Smooth muscle cell (in vitro differentiated cells): ENCODE measurements at regions not wholly inside any gene's neighbourhood (a gene's known extent, or its start where the extent isn't known, plus 50 kb on each side); places are given as distances from the start of the nearest gene placed in this dataset.

Experiments
- DNase-seq: peaks from one replicate; lab custom pipeline; 2025; ENCODE audit not compliant: unreplicated experiment; lab: John Stamatoyannopoulos, UW
- H2AFZ ChIP-seq: fragments of 200-600 bp; sonication (generic); 2 replicates; pipeline ENCODE4 v1.6.0; 2016; ENCODE audit warnings: antibody characterized with exemption, low read depth, mild to moderate bottlenecking
- H3F3A ChIP-seq: fragments of 200-600 bp; sonication (generic); 2 replicates; pipeline ENCODE4 v1.6.0; 2017; ENCODE audit warnings: antibody characterized with exemption, low read depth
- H3K27ac ChIP-seq: fragments of 200-600 bp; sonication (generic); 2 replicates; pipeline ENCODE4 v1.5.1; 2016; ENCODE audit warnings: low read depth, mild to moderate bottlenecking
- H3K27me3 ChIP-seq: fragments of 200-600 bp; sonication (generic); 2 replicates; pipeline ENCODE4 v1.6.1; 2016; ENCODE audit warnings: low read depth, mild to moderate bottlenecking
- H3K36me3 ChIP-seq: fragments of 200-600 bp; sonication (generic); 2 replicates; pipeline ENCODE4 v1.5.1; 2016; ENCODE audit warnings: low read depth
- H3K4me1 ChIP-seq: fragments of 200-600 bp; sonication (generic); 2 replicates; pipeline ENCODE4 v1.5.1; 2016; ENCODE audit warnings: low read depth
- H3K4me2 ChIP-seq: fragments of 200-600 bp; sonication (generic); 2 replicates; pipeline ENCODE4 v1.6.0; 2016; ENCODE audit warnings: mild to moderate bottlenecking
- H3K4me3 ChIP-seq: fragments of 200-600 bp; sonication (generic); 2 replicates; pipeline ENCODE4 v1.5.1; 2016; ENCODE audit warnings: mild to moderate bottlenecking
- H3K79me2 ChIP-seq: fragments of 200-600 bp; sonication (generic); 2 replicates; pipeline ENCODE4 v1.6.0; 2016; ENCODE audit warnings: low read depth, mild to moderate bottlenecking
- H3K9ac ChIP-seq: fragments of 200-600 bp; sonication (generic); 2 replicates; pipeline ENCODE4 v1.6.0; 2016; ENCODE audit warnings: low read depth
- H3K9me3 ChIP-seq: fragments of 200-600 bp; sonication (generic); replicated peaks from 2 replicates; pipeline ENCODE4 v1.5.1; 2016; ENCODE audit warnings: low read depth
- H4K20me1 ChIP-seq: fragments of 200-600 bp; sonication (generic); 2 replicates; pipeline ENCODE4 v1.6.0; 2016; ENCODE audit warnings: low read depth
- CTCF ChIP-seq: fragments of 200-600 bp; sonication (generic); IDR thresholded peaks from 2 replicates; pipeline ENCODE4 v1.5.1; 2017; ENCODE audit warnings: borderline replicate concordance, mild to moderate bottlenecking, antibody characterized with exemption; ENCODE audit not compliant: insufficient read depth, poor library complexity, severe bottlenecking
- WGBS: methylation state at CpG from one replicate; pipeline ENCODE4 v1.1.7; 2016; ENCODE audit warnings: low lambda C conversion rate; 5-methylcytosine and 5-hydroxymethylcytosine counted together

- Histone ChIP-seq H3K79me2 (no peaks in the 10 kb centered on the region), H3K4me3 (no peak overlapping the region), H3K4me1 (peaks cover 8% of the 10 kb centered on the region), H3K36me3 (no peaks in the 10 kb centered on the region), H2AFZ (no peak overlapping the region), H3K9ac (no peak overlapping the region), H3F3A (no peaks in the 10 kb centered on the region), H4K20me1 (no peaks in the 10 kb centered on the region), H3K27me3 (no peaks in the 10 kb centered on the region), H3K9me3 (no peaks in the 10 kb centered on the region), H3K4me2 (no peak overlapping the region), H3K27ac (no peak overlapping the region)
- DNase-seq = no peak
- 90% methylated on average over 8 of the region's 8 CpGs for WGBS
- no peak for TF ChIP-seq CTCF
These were observed 75.0 kb upstream of the NEURL1B start for GRCh38 chr5:172565931-172566665.

GRCh38 chr5:172565455-172565854 is 75.6 kb upstream of the NEURL1B start:
- Histone ChIP-seq H3K9ac (no peak overlapping the region), H3K27me3 (no peaks in the 10 kb centered on the region), H3K4me3 (no peak overlapping the region), H3K9me3 (no peaks in the 10 kb centered on the region), H3K27ac (no peak overlapping the region), H3F3A (no peaks in the 10 kb centered on the region), H2AFZ (no peak overlapping the region), H3K36me3 (no peaks in the 10 kb centered on the region), H3K79me2 (no peaks in the 10 kb centered on the region), H3K4me2 (no peak overlapping the region), H4K20me1 (no peaks in the 10 kb centered on the region), H3K4me1 (peaks cover 6% of the 10 kb centered on the region)
- no peak for TF ChIP-seq CTCF
- DNase-seq = no peak
- 72% methylated on average over 8 of the region's 8 CpGs for WGBS

- WGBS = 95% methylated on average over 4 of the region's 4 CpGs
These were observed 76.2 kb upstream of the NEURL1B start for GRCh38 chr5:172564883-172565282.

More at GRCh38 chr5:172564883-172565282, 76.2 kb upstream of the NEURL1B start:
- Histone ChIP-seq H3K4me1 (no peaks in the 10 kb centered on the region), H3F3A (no peaks in the 10 kb centered on the region), H3K79me2 (no peaks in the 10 kb centered on the region), H3K9ac (no peak overlapping the region), H3K27me3 (no peaks in the 10 kb centered on the region), H3K4me3 (no peak overlapping the region), H3K9me3 (no peaks in the 10 kb centered on the region), H4K20me1 (no peaks in the 10 kb centered on the region), H3K27ac (no peak overlapping the region), H3K4me2 (no peak overlapping the region), H2AFZ (no peak overlapping the region), H3K36me3 (no peaks in the 10 kb centered on the region)
- TF ChIP-seq CTCF = no peak
- DNase-seq = no peak
